ENCODE measurements at regions not wholly inside any gene's neighbourhood (a gene's known extent, or its start where the extent isn't known, plus 50 kb on each side); places are given as distances from the start of the nearest gene placed in this dataset.

- Mint-ChIP-seq H3K4me3 (no peak overlapping the region), H3K4me1 (no peaks in the 10 kb centered on the region), H3K9me3 (ENCODE audit: insufficient read depth) (peaks cover 3% of the 10 kb centered on the region), H3K27ac (no peak overlapping the region), H3K27me3 (peaks cover 2% of the 10 kb centered on the region)
- CTCF ChIA-PET, result interaction anchor here (1.4 kb wide), 1 partner anchor 15 kb away, joined by 3 read pairs; no protein-coding TSS in a partner anchor
- Histone ChIP-seq H4K20me1 (ENCODE audit: control insufficient read depth, insufficient read depth, low read length, poor library complexity, severe bottlenecking) (no peaks in the 10 kb centered on the region), H3K4me2 (replicated peaks; ENCODE audit: low read depth, low read length, poor library complexity, severe bottlenecking) (no peak overlapping the region), H3K4me1 (ENCODE audit: control insufficient read depth in 2 of 2, insufficient read depth in 2 of 2, low read length in 2 of 2) (no peaks in the 10 kb centered on the region), H2AFZ (ENCODE audit: insufficient read depth, low read depth, low read length, poor library complexity, severe bottlenecking) (no peak overlapping the region), H3K36me3 (replicated peaks in 1 of 2; ENCODE audit: control extremely low read depth in 1 of 2, control insufficient read depth in 1 of 2, extremely low read depth in 1 of 2, insufficient read depth in 2 of 2, low read length in 1 of 2) (no peaks in the 10 kb centered on the region), H3K9ac (ENCODE audit: low read length) (no peak overlapping the region), H3K79me2 (ENCODE audit: control insufficient read depth, insufficient read depth, low read length) (no peaks in the 10 kb centered on the region), H3K4me3 (ENCODE audit: control extremely low read depth in 1 of 5, extremely low read depth in 1 of 5, insufficient read depth in 1 of 5, low read depth in 2 of 5, low read length in 4 of 5) (no peak overlapping the region), H3K27me3 (replicated peaks in 1 of 4; ENCODE audit: control extremely low read depth in 1 of 4, control insufficient read depth in 3 of 4, insufficient read depth in 4 of 4, low read length in 3 of 4) (no peaks in the 10 kb centered on the region), H3K9me3 (ENCODE audit: control extremely low read depth in 1 of 3, control insufficient read depth in 2 of 3, insufficient read depth in 1 of 3, low read length in 2 of 3) (no peaks in the 10 kb centered on the region), H3K27ac (ENCODE audit: low read length in 2 of 2) (no peak overlapping the region)
- POLR2A ChIA-PET, result no interaction called here
- intact Hi-C loops (cut with micrococcal nuclease), result no loop called here
- TF ChIP-seq CTCF (IDR thresholded peaks at IDR 0.05), result no peak
- TF ChIP-seq EZH2 (IDR thresholded peaks at IDR 0.05; ENCODE audit: borderline replicate concordance, insufficient read depth, low read depth, low read length, poor library complexity, severe bottlenecking), result no peak
- DNase-seq (no peak), ATAC-seq (ENCODE audit: low read depth) (no peak)
- no CpG with 5 or more reads among the region's 2 CpGs for WGBS (ENCODE audit: insufficient coverage)
These were observed 198.5 kb downstream of the BMP4 start for GRCh38 chr14:53758141-53758540.

- TF ChIP-seq CTCF (IDR thresholded peaks at IDR 0.05) (no peak), EZH2 (IDR thresholded peaks at IDR 0.05; ENCODE audit: borderline replicate concordance, insufficient read depth, low read depth, low read length, poor library complexity, severe bottlenecking) (no peak)
- no peaks in the 10 kb centered on the region for H4K20me1 ChIP-seq (ENCODE audit: control insufficient read depth, insufficient read depth, low read length, poor library complexity, severe bottlenecking)
- H3K27me3 ChIP-seq (replicated peaks in 1 of 4; ENCODE audit: control extremely low read depth in 1 of 4, control insufficient read depth in 3 of 4, insufficient read depth in 4 of 4, low read length in 3 of 4), result no peaks in the 10 kb centered on the region
- H3K9ac ChIP-seq (ENCODE audit: low read length), result no peak overlapping the region
- H3K79me2 ChIP-seq (ENCODE audit: control insufficient read depth, insufficient read depth, low read length), result no peaks in the 10 kb centered on the region
- H3K4me2 ChIP-seq (replicated peaks; ENCODE audit: low read depth, low read length, poor library complexity, severe bottlenecking), result no peak overlapping the region
- Mint-ChIP-seq H3K27ac (no peak overlapping the region), H3K27me3 (peaks cover 4% of the 10 kb centered on the region), H3K9me3 (ENCODE audit: insufficient read depth) (peaks cover 3% of the 10 kb centered on the region), H3K4me1 (no peaks in the 10 kb centered on the region), H3K4me3 (no peak overlapping the region)
- no peak for DNase-seq
- H3K27ac ChIP-seq (ENCODE audit: low read length in 2 of 2), result no peak overlapping the region
- no peaks in the 10 kb centered on the region for H3K4me1 ChIP-seq (ENCODE audit: control insufficient read depth in 2 of 2, insufficient read depth in 2 of 2, low read length in 2 of 2)
- no peaks in the 10 kb centered on the region for H3K36me3 ChIP-seq (replicated peaks in 1 of 2; ENCODE audit: control extremely low read depth in 1 of 2, control insufficient read depth in 1 of 2, extremely low read depth in 1 of 2, insufficient read depth in 2 of 2, low read length in 1 of 2)
- no peak overlapping the region for H3K4me3 ChIP-seq (ENCODE audit: control extremely low read depth in 1 of 5, extremely low read depth in 1 of 5, insufficient read depth in 1 of 5, low read depth in 2 of 5, low read length in 4 of 5)
- ATAC-seq (ENCODE audit: low read depth), result no peak
- no peaks in the 10 kb centered on the region for H3K9me3 ChIP-seq (ENCODE audit: control extremely low read depth in 1 of 3, control insufficient read depth in 2 of 3, insufficient read depth in 1 of 3, low read length in 2 of 3)
- intact Hi-C loops (cut with micrococcal nuclease), result no loop called here
- H2AFZ ChIP-seq (ENCODE audit: insufficient read depth, low read depth, low read length, poor library complexity, severe bottlenecking), result no peak overlapping the region
- ChIA-PET CTCF (no interaction called here), POLR2A (no interaction called here)
These were observed 198.9 kb downstream of the BMP4 start for GRCh38 chr14:53757732-53758131.

Data from B cell (primary cell).